ENCODE measurements at regions not wholly inside any gene's neighbourhood (a gene's known extent, or its start where the extent isn't known, plus 50 kb on each side); places are given as distances from the start of the nearest gene placed in this dataset.

- ATAC-seq: no peak
- TF ChIP-seq RARB (CRISPR knock-in tag; IDR thresholded peaks at IDR 0.05) (no peak), CSRNP3 (CRISPR knock-in tag; IDR thresholded peaks at IDR 0.05) (no peak), CREB5 (CRISPR knock-in tag; IDR thresholded peaks at IDR 0.05; ENCODE audit: low read depth) (no peak), ZNF70 (CRISPR knock-in tag; IDR thresholded peaks at IDR 0.05) (no peak), OSR1 (CRISPR knock-in tag; IDR thresholded peaks at IDR 0.05) (no peak), ISL1 (CRISPR knock-in tag; IDR thresholded peaks at IDR 0.05) (no peak), TCF4 (CRISPR knock-in tag; IDR thresholded peaks at IDR 0.05; ENCODE audit: borderline replicate concordance) (no peak), PATZ1 (CRISPR knock-in tag; IDR thresholded peaks at IDR 0.05; ENCODE audit: borderline replicate concordance) (no peak), POU6F1 (CRISPR knock-in tag; IDR thresholded peaks at IDR 0.05; ENCODE audit: borderline replicate concordance, low read depth) (no peak), ESRRG (CRISPR knock-in tag; IDR thresholded peaks at IDR 0.05) (no peak), SNAI2 (CRISPR knock-in tag; IDR thresholded peaks at IDR 0.05) (no peak), ARNTL (CRISPR knock-in tag; IDR thresholded peaks at IDR 0.05; ENCODE audit: borderline replicate concordance, low read depth) (no peak), TOX (CRISPR knock-in tag; IDR thresholded peaks at IDR 0.05; ENCODE audit: borderline replicate concordance) (no peak), PPARA (CRISPR knock-in tag; IDR thresholded peaks at IDR 0.05; ENCODE audit: borderline replicate concordance) (no peak), CSDC2 (CRISPR knock-in tag; IDR thresholded peaks at IDR 0.05) (no peak)
Measured at GRCh38 chr4:74543983-74544382, 99.0 kb downstream of the AREG start.

GRCh38 chr4:74544655-74545361 is 99.9 kb downstream of the AREG start:
- no peak for ATAC-seq
- TF ChIP-seq ESRRG (CRISPR knock-in tag; IDR thresholded peaks at IDR 0.05) (no peak), TSHZ2 (CRISPR knock-in tag; IDR thresholded peaks at IDR 0.05) (no peak), TOX (CRISPR knock-in tag; IDR thresholded peaks at IDR 0.05; ENCODE audit: borderline replicate concordance) (no peak), CREB5 (CRISPR knock-in tag; IDR thresholded peaks at IDR 0.05; ENCODE audit: low read depth) (no peak), RARB (CRISPR knock-in tag; IDR thresholded peaks at IDR 0.05) (no peak), ARNTL (CRISPR knock-in tag; IDR thresholded peaks at IDR 0.05; ENCODE audit: borderline replicate concordance, low read depth) (no peak), POU6F1 (CRISPR knock-in tag; IDR thresholded peaks at IDR 0.05; ENCODE audit: borderline replicate concordance, low read depth) (no peak), ZFP3 (CRISPR knock-in tag; IDR thresholded peaks at IDR 0.05) (no peak), PATZ1 (CRISPR knock-in tag; IDR thresholded peaks at IDR 0.05; ENCODE audit: borderline replicate concordance) (no peak), ZNF565 (CRISPR knock-in tag; conservative IDR thresholded peaks at IDR 0.05; ENCODE audit: low read depth) (no peak), ZNF70 (CRISPR knock-in tag; IDR thresholded peaks at IDR 0.05) (no peak), BACH2 (CRISPR knock-in tag; IDR thresholded peaks at IDR 0.05; ENCODE audit: borderline replicate concordance) (no peak), TCF4 (CRISPR knock-in tag; IDR thresholded peaks at IDR 0.05; ENCODE audit: borderline replicate concordance) (no peak), ZNF8 (CRISPR knock-in tag; IDR thresholded peaks at IDR 0.05) (no peak), GLIS3 (CRISPR knock-in tag; IDR thresholded peaks at IDR 0.05) (no peak), ZC3H10 (CRISPR knock-in tag; IDR thresholded peaks at IDR 0.05) (no peak), CSRNP3 (CRISPR knock-in tag; IDR thresholded peaks at IDR 0.05) (no peak)

Data from SK-N-SH treated with all-trans-retinoic acid at 6 μM for 48 hours (cell line).